RWPE1 (cell line): ENCODE measurements at regions not wholly inside any gene's neighbourhood (a gene's known extent, or its start where the extent isn't known, plus 50 kb on each side); places are given as distances from the start of the nearest gene placed in this dataset.

Source experiments
- CTCF ChIA-PET: fragments of 350-600 bp; sonication (Branson Sonifier 250); formaldehyde crosslinking; extraction: SDS; loops from one replicate; lab custom pipeline; 2021; lab: Yijun Ruan, JAX
- POLR2A ChIA-PET: fragments of 400-600 bp; formaldehyde crosslinking; extraction: SDS; loops from one replicate; lab custom pipeline; 2020; ENCODE audit warnings: antibody characterized with exemption; ENCODE audit not compliant: low non-redundant PET; lab: Yijun Ruan, JAX
- DNase-seq: peaks from one replicate; pipeline ENCODE4 v3.0.0; 2012; ENCODE audit warnings: low spot score
- H3K27ac ChIP-seq: fragments of 450-650 bp; 2 replicates; pipeline ENCODE4 v1.5.1; 2017
- CTCF ChIP-seq: fragments of 450-650 bp; conservative IDR thresholded peaks from 2 replicates; pipeline ENCODE4 v1.5.1; 2017; ENCODE audit warnings: low read depth, mild to moderate bottlenecking

- TF ChIP-seq CTCF, result no peak
- DNase-seq, result no peak
- POLR2A ChIA-PET, result no interaction called here
- CTCF ChIA-PET, result interaction anchor here (0.9 kb wide), 1 partner anchor 9 kb away, joined by 3 read pairs; no protein-coding TSS in a partner anchor
- no peak overlapping the region for H3K27ac ChIP-seq
Observed at GRCh38 chr6:103870970-103871369, 988.7 kb downstream of the HACE1 start.

- no peak for TF ChIP-seq CTCF
- ChIA-PET POLR2A (no interaction called here), CTCF (no interaction called here)
- no peak overlapping the region for H3K27ac ChIP-seq
- DNase-seq, result no peak
Observed at GRCh38 chr6:103862297-103862696, 997.4 kb downstream of the HACE1 start.

GRCh38 chr6:103858003-103858402 is 1001.7 kb downstream of the HACE1 start:
- no peak overlapping the region for H3K27ac ChIP-seq
- ChIA-PET CTCF (interaction anchor here (0.7 kb wide), 1 partner anchor 10 kb away, joined by 5 read pairs; no protein-coding TSS in a partner anchor), POLR2A (no interaction called here)
- no peak for TF ChIP-seq CTCF
- DNase-seq, result no peak

- DNase-seq, result no peak
- ChIA-PET CTCF (no interaction called here), POLR2A (no interaction called here)
- no peak overlapping the region for H3K27ac ChIP-seq
- TF ChIP-seq CTCF, result no peak
Observed at GRCh38 chr6:103855750-103856149, 1004.0 kb downstream of the HACE1 start.

GRCh38 chr6:103854059-103854458 is 1005.7 kb downstream of the HACE1 start:
- no peak overlapping the region for H3K27ac ChIP-seq
- POLR2A ChIA-PET, result no interaction called here
- CTCF ChIA-PET, result no interaction called here
- no peak for TF ChIP-seq CTCF
- DNase-seq, result no peak

- POLR2A ChIA-PET, result no interaction called here
- DNase-seq, result no peak
- H3K27ac ChIP-seq, result no peak overlapping the region
- CTCF ChIA-PET, result interaction anchor here (0.6 kb wide), 1 partner anchor 995 kb away, joined by 3 read pairs; no protein-coding TSS in a partner anchor
- no peak for TF ChIP-seq CTCF
Observed at GRCh38 chr6:103838457-103838856, 1021.3 kb downstream of the HACE1 start.
